ENCODE measurements at regions not wholly inside any gene's neighbourhood (a gene's known extent, or its start where the extent isn't known, plus 50 kb on each side); places are given as distances from the start of the nearest gene placed in this dataset.
"Not testable (repeated sequence)": the region's sequence is repeated elsewhere in the genome, so short reads cannot be mapped to it uniquely, and the experiment has no call there.

- H3K4me3 Mint-ChIP-seq: no peak overlapping the region
- no peak overlapping the region for H3K27ac Mint-ChIP-seq
- no peaks in the 10 kb centered on the region for H3K4me1 Mint-ChIP-seq (ENCODE audit: low read depth in 2 of 2)
Observed at GRCh38 chr10:117788911-117789310, 246.4 kb downstream of the EMX2 start.

DNA sequence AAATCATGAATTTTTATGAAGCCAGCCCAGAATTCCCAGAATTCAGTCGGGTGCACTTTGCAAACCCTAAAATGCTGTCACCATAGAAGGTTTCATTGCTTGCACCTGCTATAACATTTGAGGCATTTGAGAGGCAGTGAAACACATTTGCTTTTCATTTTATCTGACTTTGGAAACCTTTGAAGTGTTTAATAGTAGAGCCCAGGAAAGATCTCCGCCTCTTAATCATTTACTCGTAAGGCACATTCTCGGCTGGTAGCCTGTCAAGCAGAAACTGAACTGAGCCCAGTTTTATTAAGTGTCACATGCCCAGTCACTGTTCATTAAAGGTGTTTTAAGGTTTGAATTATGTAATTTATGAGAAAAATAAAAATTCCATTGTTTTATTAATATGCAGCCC, 247.6 kb downstream of the EMX2 start:
- H3K27me3 Mint-ChIP-seq: peaks cover 7 to 11% of the 10 kb centered on the region in 2 donors
- ATAC-seq (replicated peaks): no peak
- no peaks in the 10 kb centered on the region for H3K4me1 Mint-ChIP-seq (ENCODE audit: low read depth in 2 of 2)
- no peaks in the 10 kb centered on the region for H3K36me3 Mint-ChIP-seq (ENCODE audit: insufficient read depth)
- no peak overlapping the region for H3K27ac Mint-ChIP-seq
- DNase-seq: no peak
- no peak overlapping the region for H3K4me3 Mint-ChIP-seq
- no peaks in the 10 kb centered on the region for H3K9me3 Mint-ChIP-seq

More at GRCh38 chr10:117788911-117789310, 246.4 kb downstream of the EMX2 start:
- DNase-seq (no peak), ATAC-seq (replicated peaks) (no peak)
- peaks cover 7 to 11% of the 10 kb centered on the region in 2 donors for H3K27me3 Mint-ChIP-seq
- no peaks in the 10 kb centered on the region for H3K9me3 Mint-ChIP-seq
- H3K36me3 Mint-ChIP-seq (ENCODE audit: insufficient read depth): no peaks in the 10 kb centered on the region

- no peak for DNase-seq
- Mint-ChIP-seq H3K27ac (no peak overlapping the region), H3K4me1 (ENCODE audit: low read depth in 2 of 2) (no peaks in the 10 kb centered on the region), H3K4me3 (no peak overlapping the region), H3K27me3 (peaks cover 7 to 11% of the 10 kb centered on the region in 2 donors), H3K36me3 (ENCODE audit: insufficient read depth) (no peaks in the 10 kb centered on the region), H3K9me3 (no peaks in the 10 kb centered on the region)
- ATAC-seq (replicated peaks): no peak
Observed at GRCh38 chr10:117790621-117791020, 248.1 kb downstream of the EMX2 start.

GRCh38 chr10:117792214-117792613, 249.7 kb downstream of the EMX2 start:
- Mint-ChIP-seq H3K36me3 (ENCODE audit: insufficient read depth) (no peaks in the 10 kb centered on the region), H3K4me1 (ENCODE audit: low read depth in 2 of 2) (no peaks in the 10 kb centered on the region), H3K27me3 (peaks cover 7 to 11% of the 10 kb centered on the region in 2 donors), H3K4me3 (no peak overlapping the region), H3K27ac (no peak overlapping the region), H3K9me3 (no peaks in the 10 kb centered on the region)
- ATAC-seq (replicated peaks): no peak
- no peak for DNase-seq

DNA sequence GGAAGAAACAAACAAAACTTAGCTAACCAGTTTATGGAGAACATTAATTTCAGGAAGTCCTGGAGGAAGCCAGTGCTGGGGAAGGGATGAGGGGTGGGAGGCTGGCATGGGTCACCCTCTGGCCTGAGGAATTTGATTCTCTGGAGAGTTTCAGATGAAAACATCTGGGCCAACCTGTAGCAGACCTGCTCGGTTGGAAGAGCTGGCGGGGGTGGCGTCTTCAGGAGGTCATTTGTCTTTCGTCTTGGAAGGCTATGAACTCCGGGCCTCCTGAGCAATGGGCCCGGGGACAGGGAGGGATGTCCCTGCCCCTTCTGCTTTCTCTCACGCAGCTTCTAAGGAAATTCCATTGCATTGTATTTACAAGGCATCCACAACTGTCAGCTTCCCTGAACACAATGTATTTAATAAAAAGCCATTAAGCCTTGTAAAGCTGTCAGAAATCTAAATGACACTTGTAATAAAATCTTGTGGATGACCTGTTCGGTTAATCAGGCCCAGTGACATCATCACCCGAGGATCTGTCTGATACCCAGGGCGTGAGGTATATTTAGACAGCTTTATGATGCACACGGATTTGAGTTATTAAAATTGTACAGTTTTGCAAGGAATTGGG, 250.5 kb downstream of the RAB11FIP2 start:
- Mint-ChIP-seq H3K27me3 (peaks cover 7 to 17% of the 10 kb centered on the region in 2 donors), H3K9me3 (peaks cover 0 to 1% of the 10 kb centered on the region in 2 donors), H3K27ac (no peak overlapping the region), H3K4me1 (ENCODE audit: low read depth in 2 of 2) (no peaks in the 10 kb centered on the region), H3K36me3 (ENCODE audit: insufficient read depth) (no peaks in the 10 kb centered on the region), H3K4me3 (no peak overlapping the region)
- DNase-seq (no peak), ATAC-seq (replicated peaks) (no peak)

DNA sequence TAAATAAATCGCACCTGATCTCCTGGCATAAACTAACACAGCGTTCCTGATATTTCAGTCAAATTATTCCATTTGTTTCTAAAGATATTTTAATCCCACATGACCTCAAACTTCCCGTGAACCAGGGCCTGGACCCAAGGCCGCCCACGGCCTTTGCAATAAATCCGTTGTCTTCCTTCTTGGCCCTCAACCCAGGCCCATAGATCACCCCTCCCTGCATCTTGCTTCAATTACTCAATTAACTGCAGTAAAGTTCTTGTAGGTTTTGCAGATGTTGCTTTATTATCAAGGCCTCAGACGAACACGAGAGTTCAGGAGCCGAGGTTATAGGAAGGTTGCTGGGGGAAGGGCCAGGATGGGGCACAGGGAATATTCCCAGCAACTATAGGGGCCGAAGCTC, 249.4 kb downstream of the RAB11FIP2 start:
- no peak for DNase-seq
- peaks cover 0 to 1% of the 10 kb centered on the region in 2 donors for H3K9me3 Mint-ChIP-seq
- no peaks in the 10 kb centered on the region for H3K36me3 Mint-ChIP-seq (ENCODE audit: insufficient read depth)
- ATAC-seq (replicated peaks): no peak
- H3K4me1 Mint-ChIP-seq (ENCODE audit: low read depth in 2 of 2): no peaks in the 10 kb centered on the region
- H3K27ac Mint-ChIP-seq: no peak overlapping the region
- peaks cover 3 to 12% of the 10 kb centered on the region in 2 donors for H3K27me3 Mint-ChIP-seq
- no peak overlapping the region for H3K4me3 Mint-ChIP-seq

- Mint-ChIP-seq H3K27ac (no peak overlapping the region), H3K9me3 (peaks cover 0 to 1% of the 10 kb centered on the region in 2 donors), H3K4me3 (no peak overlapping the region), H3K36me3 (ENCODE audit: insufficient read depth) (no peaks in the 10 kb centered on the region), H3K4me1 (ENCODE audit: low read depth in 2 of 2) (no peaks in the 10 kb centered on the region), H3K27me3 (peaks cover 0 to 7% of the 10 kb centered on the region in 2 donors)
- DNase-seq: no peak
- no peak for ATAC-seq (replicated peaks)
Observed at GRCh38 chr10:117801691-117802090, 245.1 kb downstream of the RAB11FIP2 start.

- DNase-seq (no peak), ATAC-seq (replicated peaks) (no peak)
- Mint-ChIP-seq H3K9me3 (peaks cover 0 to 1% of the 10 kb centered on the region in 2 donors), H3K27ac (no peak overlapping the region), H3K4me1 (ENCODE audit: low read depth in 2 of 2) (no peaks in the 10 kb centered on the region), H3K27me3 (peaks cover 0 to 12% of the 10 kb centered on the region in 2 donors), H3K36me3 (ENCODE audit: insufficient read depth) (no peaks in the 10 kb centered on the region), H3K4me3 (no peak overlapping the region)
Observed at GRCh38 chr10:117804470-117805011, 242.2 kb downstream of the RAB11FIP2 start.

GRCh38 chr10:117805139-117805538, 241.6 kb downstream of the RAB11FIP2 start:
- Mint-ChIP-seq H3K4me3 (no peak overlapping the region), H3K27ac (no peak overlapping the region), H3K4me1 (ENCODE audit: low read depth in 2 of 2) (no peaks in the 10 kb centered on the region), H3K27me3 (peaks cover 0 to 12% of the 10 kb centered on the region in 2 donors), H3K9me3 (peaks cover 0 to 1% of the 10 kb centered on the region in 2 donors), H3K36me3 (ENCODE audit: insufficient read depth) (no peaks in the 10 kb centered on the region)
- DNase-seq (no peak), ATAC-seq (replicated peaks) (no peak)

DNA sequence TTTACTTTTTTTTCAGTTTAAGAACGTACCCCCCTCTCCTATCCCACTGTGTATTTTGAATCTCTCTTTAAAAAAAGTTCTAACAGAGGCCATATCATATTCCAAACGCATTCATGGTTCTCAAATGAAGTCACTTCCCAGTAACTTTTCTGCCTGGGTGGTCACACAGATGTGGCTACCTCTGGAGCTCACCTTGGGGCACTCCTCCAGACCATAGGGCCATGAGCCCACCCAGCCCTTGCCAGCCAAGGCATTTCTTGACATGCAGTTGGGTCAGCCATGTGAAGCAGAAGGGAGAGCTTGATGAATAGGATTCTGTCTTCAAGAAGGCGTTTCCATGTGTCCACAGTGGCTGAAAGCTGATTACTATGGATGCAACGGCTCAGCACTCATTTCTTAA, 239.3 kb downstream of the RAB11FIP2 start:
- Mint-ChIP-seq H3K4me3 (no peak overlapping the region), H3K27ac (no peak overlapping the region), H3K4me1 (ENCODE audit: low read depth in 2 of 2) (no peaks in the 10 kb centered on the region), H3K27me3 (peaks cover 0 to 6% of the 10 kb centered on the region in 2 donors), H3K36me3 (ENCODE audit: insufficient read depth) (no peaks in the 10 kb centered on the region), H3K9me3 (peaks cover 0 to 2% of the 10 kb centered on the region in 2 donors)
- ATAC-seq (replicated peaks): no peak
- DNase-seq: no peak

- not testable (repeated sequence) for ATAC-seq (replicated peaks); DNase-seq; H3K36me3 Mint-ChIP-seq (ENCODE audit: insufficient read depth); H3K9me3 Mint-ChIP-seq; H3K27ac Mint-ChIP-seq; H3K4me1 Mint-ChIP-seq (ENCODE audit: low read depth in 2 of 2); H3K4me3 Mint-ChIP-seq
- H3K27me3 Mint-ChIP-seq: peaks cover 9 to 13% of the 10 kb centered on the region in 2 donors
Observed at GRCh38 chr10:117815816-117816215, 230.9 kb downstream of the RAB11FIP2 start.

DNA sequence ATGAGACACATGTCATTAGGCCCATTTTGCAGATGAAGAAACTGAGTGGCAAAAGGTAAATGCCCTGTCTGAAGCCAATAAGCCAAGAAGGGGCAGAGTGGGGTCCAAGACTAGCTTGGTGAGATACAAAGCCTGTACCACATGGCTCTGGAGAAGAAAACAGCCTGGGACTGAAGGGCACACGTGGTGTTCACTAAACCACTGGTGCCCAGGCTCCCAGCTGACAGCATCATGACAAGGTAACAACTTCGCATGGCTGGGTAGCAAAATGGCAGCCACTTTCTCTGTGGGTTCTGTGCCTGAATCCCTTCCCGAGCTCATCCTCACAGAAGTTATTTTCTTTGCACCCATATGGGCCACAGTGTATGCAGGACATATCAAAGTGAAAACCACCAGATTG, 229.6 kb downstream of the RAB11FIP2 start:
- Mint-ChIP-seq H3K27ac (no peak overlapping the region), H3K9me3 (peaks cover 0 to 7% of the 10 kb centered on the region in 2 donors), H3K4me3 (no peak overlapping the region), H3K36me3 (ENCODE audit: insufficient read depth) (no peaks in the 10 kb centered on the region), H3K27me3 (peaks cover 9 to 13% of the 10 kb centered on the region in 2 donors), H3K4me1 (ENCODE audit: low read depth in 2 of 2) (no peaks in the 10 kb centered on the region)
- no peak for ATAC-seq (replicated peaks)
- no peak for DNase-seq

DNA sequence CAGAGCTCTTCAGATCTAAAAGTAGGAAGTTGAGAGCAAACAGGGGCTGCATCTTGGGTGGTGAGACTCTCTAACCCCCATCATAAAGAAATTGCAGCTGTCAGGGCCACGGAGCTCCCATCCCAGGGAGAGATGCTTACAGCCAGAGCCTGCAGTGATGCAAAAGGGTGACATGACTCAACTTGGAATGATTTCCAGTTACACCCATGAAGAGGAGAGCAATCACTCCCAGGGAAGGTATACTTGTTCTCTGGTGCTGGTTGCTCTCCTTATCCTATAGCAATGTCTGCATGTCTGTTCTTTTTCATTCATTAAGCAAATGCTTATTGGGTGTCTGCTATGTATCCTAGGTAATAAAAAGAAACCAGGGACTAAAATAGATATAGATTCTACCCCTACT, 228.0 kb downstream of the RAB11FIP2 start:
- DNase-seq (no peak), ATAC-seq (replicated peaks) (no peak)
- Mint-ChIP-seq H3K27me3 (peaks cover 9 to 13% of the 10 kb centered on the region in 2 donors), H3K9me3 (no peaks in the 10 kb centered on the region), H3K4me3 (no peak overlapping the region), H3K27ac (no peak overlapping the region), H3K36me3 (ENCODE audit: insufficient read depth) (no peaks in the 10 kb centered on the region), H3K4me1 (ENCODE audit: low read depth in 2 of 2) (no peaks in the 10 kb centered on the region)

GRCh38 chr10:117819304-117819703, 227.4 kb downstream of the RAB11FIP2 start:
- H3K4me3 Mint-ChIP-seq: no peak overlapping the region

More at GRCh38 chr10:117819304-117819703, 227.4 kb downstream of the RAB11FIP2 start:
- Mint-ChIP-seq H3K36me3 (ENCODE audit: insufficient read depth) (no peaks in the 10 kb centered on the region), H3K27ac (no peak overlapping the region), H3K4me1 (ENCODE audit: low read depth in 2 of 2) (no peaks in the 10 kb centered on the region), H3K27me3 (peaks cover 9 to 13% of the 10 kb centered on the region in 2 donors), H3K9me3 (no peaks in the 10 kb centered on the region)
- DNase-seq: no peak
- ATAC-seq (replicated peaks): no peak
